DMS153 (cell line): ENCODE measurements at regions not wholly inside any gene's neighbourhood (a gene's known extent, or its start where the extent isn't known, plus 50 kb on each side); places are given as distances from the start of the nearest gene placed in this dataset.

Experiments
- DNase-seq: peaks from one replicate; lab custom pipeline; 2025; lab: John Stamatoyannopoulos, UW

GRCh38 chr12:77723308-77723707 is 107.4 kb upstream of the NAV3 start:
- peak; percentile 74 for DNase-seq

- no peak for DNase-seq
Measured at GRCh38 chr12:77722536-77722935, 108.2 kb upstream of the NAV3 start.

- no peak for DNase-seq
Measured at GRCh38 chr12:77720258-77720657, 110.4 kb upstream of the NAV3 start.

- no peak for DNase-seq
Measured at GRCh38 chr12:77710209-77710608, 120.5 kb upstream of the NAV3 start.

GRCh38 chr12:77697126-77697525 is 133.6 kb upstream of the NAV3 start:
- no peak for DNase-seq

- no peak for DNase-seq
Measured at GRCh38 chr12:77696183-77696582, 134.5 kb upstream of the NAV3 start.

- no peak for DNase-seq
Measured at GRCh38 chr12:77689510-77690086, 141.1 kb upstream of the NAV3 start.

- DNase-seq, result no peak
Measured at GRCh38 chr12:77687321-77687720, 143.4 kb upstream of the NAV3 start.

- no peak for DNase-seq
Measured at GRCh38 chr12:77686760-77687159, 143.9 kb upstream of the NAV3 start.

- DNase-seq, result no peak
Measured at GRCh38 chr12:77685901-77686300, 144.8 kb upstream of the NAV3 start.

GRCh38 chr12:77685112-77685511 is 145.6 kb upstream of the NAV3 start:
- peak; percentile 26 for DNase-seq

- no peak for DNase-seq
Measured at GRCh38 chr12:77682488-77682887, 148.2 kb upstream of the NAV3 start.

GRCh38 chr12:77681726-77682125 is 149.0 kb upstream of the NAV3 start:
- no peak for DNase-seq

GRCh38 chr12:77679686-77680085 is 151.0 kb upstream of the NAV3 start:
- no peak for DNase-seq

- no peak for DNase-seq
Measured at GRCh38 chr12:77678621-77679020, 152.1 kb upstream of the NAV3 start.

GRCh38 chr12:77667101-77667500 is 163.6 kb upstream of the NAV3 start:
- no peak for DNase-seq

GRCh38 chr12:77648716-77649115 is 182.0 kb upstream of the NAV3 start:
- no peak for DNase-seq

- no peak for DNase-seq
Measured at GRCh38 chr12:77645966-77646598, 184.6 kb upstream of the NAV3 start.

GRCh38 chr12:77644915-77645605 is 185.6 kb upstream of the NAV3 start:
- no peak for DNase-seq

- DNase-seq, result no peak
Measured at GRCh38 chr12:77642246-77642645, 188.4 kb upstream of the NAV3 start.

GRCh38 chr12:77640356-77640755 is 190.3 kb upstream of the NAV3 start:
- DNase-seq, result no peak

GRCh38 chr12:77630790-77631445 is 199.8 kb upstream of the NAV3 start:
- no peak for DNase-seq

- DNase-seq, result no peak
Measured at GRCh38 chr12:77630344-77630743, 200.3 kb upstream of the NAV3 start.
